ENCODE measurements at regions not wholly inside any gene's neighbourhood (a gene's known extent, or its start where the extent isn't known, plus 50 kb on each side); places are given as distances from the start of the nearest gene placed in this dataset.

DNA sequence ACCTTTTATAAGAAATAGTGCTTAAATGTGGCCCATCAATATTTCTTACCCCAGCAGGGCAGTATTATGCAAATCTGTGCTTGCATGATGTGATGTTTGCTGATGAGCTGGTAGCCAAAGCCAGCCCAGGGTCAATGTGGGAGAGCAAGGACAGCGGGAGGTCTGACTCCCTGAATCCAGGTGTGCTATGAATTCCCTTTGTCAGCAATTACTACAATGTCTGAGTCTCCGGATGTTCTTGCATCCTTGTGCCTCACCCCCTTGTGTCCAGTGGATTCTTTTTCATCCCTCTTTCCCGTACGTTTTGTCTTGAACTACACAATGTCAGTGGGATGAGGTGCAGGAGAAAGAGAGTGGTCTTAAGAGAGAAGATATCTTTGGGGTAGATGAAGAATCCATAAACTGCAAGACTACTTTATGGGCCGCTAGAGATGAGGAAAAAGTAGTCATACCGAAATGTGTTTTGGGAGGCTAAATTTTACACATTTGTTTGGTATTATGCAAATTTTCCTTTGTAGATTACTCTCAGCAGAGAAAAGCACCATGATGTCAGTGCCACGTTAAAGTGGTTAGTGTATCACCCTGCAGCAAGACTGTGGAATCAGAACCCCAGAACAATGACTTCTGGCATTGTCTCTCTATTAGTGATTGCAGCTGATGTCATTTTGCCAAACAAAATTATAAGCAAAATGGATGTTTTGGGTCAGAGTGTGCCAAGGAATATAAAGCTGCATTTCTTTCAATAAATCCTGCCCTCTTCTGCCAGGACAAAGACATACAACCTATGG lies 53.5 kb upstream of the TSHZ3 start:
- no peak for DNase-seq

DNA sequence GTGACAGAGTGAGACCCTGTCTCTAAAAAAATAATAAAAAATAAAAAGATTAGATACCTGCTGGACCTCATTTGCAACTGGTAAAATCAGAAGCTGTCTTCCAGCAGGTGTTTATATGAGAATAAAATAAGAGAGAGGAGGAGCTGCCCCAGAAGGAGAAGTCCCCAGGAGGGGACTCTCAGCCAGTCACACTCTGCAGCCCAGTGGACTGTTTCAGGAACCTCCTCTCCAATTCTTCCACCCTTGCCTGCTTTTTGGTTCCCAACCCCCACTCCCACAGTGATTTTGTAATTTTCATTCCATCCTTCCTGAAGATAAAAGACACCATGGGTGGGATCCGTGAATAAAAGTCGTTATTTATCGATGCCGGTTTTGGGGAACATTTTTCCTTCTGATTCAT lies 56.9 kb upstream of the TSHZ3 start:
- DNase-seq = no peak

DNA sequence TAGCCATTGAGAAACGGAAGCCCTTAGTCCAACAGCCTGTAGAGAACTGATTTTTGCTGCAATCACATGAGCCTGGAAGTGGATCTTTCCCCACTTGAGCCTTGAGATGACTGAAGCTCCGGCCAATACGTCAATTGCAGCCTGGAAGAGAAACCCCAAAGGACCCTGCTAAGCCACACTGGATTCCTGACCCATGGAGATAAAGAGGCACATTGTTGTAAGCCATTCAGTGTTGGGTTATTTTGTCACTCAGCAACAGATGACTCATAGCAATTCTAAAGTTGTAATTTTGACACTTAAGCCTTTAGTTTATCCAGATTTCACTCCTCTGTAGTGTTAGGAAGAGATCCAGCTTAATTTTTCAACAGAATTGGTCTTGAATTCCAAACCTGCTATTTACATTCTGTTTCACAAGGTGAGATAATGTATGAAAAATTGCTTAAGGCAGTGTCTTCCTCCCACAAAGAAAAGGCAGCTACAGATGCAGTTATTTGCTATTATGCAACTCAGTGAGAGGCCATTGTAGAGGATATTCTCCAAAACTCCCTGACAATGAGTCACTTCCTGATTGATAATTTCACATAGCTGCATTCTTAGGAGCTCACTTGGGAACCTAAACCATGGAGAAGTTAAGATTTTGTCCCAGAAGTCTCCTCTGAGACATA lies 59.4 kb upstream of the TSHZ3 start:
- DNase-seq = no peak

DNA sequence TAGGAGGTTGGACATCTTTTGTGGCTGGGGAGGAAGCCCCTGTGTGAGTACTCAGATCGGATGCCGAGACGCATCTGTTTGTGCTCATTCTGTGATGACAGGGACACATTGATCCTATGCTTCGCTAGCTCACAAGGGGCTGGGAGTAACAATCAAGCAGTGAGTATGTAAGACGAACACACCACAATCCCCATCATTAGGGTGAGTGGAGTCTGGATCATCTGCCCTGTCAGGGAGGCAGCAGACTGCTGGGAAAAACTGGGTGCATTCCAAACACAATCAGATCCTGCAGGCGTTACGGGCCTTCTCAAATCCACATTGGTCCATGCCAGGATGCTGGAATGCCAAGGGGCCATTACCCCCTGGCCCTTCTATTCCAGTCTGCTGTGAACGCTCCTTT lies 64.1 kb upstream of the TSHZ3 start:
- DNase-seq = no peak

DNA sequence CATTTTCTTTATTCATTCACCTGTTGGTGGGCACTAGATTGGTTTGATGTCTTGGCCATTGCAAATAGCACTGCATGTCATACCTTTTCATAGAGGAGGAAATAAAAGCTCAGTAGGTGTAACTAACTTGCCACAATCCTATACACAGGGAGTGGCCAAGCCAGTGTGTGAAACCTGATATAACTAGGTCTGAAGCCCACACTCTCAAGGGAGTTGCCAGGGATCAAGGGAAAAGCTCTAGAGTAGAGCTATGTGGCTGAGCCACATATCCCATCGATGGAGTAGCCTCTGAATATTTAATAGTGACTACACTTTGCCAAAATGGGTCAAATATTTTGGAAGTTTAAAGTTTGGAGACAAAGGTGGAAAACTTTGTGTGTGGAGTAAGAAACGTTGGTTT lies 66.1 kb upstream of the TSHZ3 start:
- no peak for DNase-seq

DNA sequence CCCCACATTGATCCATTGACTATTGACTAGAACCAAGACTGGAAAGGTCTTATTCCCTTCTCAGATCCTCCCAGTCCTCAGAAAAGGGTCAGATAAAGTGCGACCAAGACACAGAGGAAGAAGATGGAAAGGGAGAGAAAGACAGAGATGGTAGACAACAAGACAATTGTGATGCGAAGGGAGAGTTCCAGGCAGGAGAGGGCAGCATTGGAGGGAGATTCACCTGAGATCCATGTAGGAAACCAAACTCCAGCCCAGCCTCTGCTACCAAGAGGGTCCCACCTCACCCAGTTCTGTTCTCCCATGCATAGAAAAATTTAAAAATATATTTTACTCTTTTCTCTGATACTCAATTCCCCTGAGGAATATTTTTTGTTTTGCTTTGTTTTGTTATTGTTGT lies 67.3 kb upstream of the TSHZ3 start:
- no peak for DNase-seq

DNA sequence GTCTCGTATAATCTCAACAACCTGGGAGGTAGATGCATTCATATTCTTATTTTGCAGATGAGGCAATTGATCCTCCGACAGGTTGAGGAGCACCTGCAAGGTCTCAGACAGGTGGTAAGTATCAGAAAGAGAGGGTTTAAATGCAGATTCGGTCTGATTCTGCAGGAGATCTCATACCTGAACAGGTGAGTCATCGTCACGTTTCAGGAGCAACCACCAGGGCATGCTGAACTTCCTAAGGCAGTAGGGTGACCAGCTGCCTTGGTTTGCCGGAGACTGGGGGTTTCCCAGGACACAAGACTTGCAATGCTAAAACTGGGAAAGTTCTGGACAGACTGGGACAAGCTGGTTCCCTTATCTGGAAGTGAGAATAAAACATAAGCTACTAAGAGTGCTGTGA lies 68.8 kb upstream of the TSHZ3 start:
- DNase-seq = no peak

DNA sequence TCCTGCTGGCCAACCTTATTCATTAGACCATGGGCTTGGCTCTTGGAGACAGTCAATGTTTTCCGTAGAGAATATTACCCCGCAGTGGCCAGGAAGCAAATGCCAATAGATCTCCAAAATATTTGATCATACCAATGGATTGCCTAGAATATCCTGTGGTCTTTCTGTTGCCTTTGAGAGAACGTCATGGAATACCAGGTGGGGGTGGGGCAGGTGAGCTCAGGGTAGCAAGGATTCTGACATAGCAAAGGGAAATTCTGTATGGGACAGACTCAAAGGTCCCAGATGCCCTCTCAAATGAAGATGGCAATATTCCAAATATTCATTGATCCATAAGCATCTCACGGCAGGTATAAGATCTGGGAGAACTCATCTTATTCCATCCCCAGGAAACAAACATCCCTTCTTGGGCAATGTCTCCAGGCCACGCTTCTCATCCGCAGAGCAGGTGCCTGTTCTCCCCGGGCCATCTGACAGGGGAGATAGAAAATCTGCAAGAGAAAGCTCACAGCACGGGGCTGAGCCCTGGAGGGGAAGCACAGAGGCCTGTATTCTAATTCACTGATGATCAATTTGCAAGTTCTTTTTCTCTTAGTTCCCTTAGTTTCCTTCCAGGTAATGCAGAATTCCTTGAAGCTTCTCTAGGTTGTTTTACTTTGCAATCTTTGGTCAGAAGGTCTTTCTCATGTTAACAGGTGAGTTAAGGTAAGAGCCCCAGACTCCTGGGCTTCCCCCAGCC lies 69.6 kb upstream of the TSHZ3 start:
- no peak for DNase-seq

DNA sequence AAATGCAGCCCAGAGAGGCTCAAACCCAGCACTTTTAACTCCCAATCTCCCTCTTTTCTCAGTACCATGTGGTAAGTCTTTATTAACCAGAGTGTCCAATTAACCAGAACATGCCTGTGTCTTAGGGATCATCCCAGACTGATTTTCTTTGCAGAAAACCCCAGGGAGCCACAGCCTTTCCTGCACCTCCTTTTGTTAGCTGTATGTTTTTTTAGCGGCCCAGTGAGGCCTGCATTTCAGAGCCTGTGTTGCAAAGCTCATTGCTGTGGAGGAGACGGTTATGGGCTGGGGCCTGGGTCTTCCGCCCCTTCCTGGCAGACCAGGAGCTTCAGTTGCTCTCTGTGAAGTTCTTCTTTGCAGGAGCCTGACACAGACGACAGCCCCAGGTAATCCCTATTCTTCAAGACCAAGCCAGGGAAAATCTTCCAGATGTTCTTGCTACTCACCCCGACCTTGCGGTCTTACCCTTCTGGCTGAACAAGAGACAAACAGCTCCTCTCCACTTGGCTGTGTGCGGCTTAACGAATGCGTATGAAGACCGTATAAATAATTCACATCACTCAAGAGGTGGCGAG lies 70.7 kb upstream of the TSHZ3 start:
- no peak for DNase-seq

DNA sequence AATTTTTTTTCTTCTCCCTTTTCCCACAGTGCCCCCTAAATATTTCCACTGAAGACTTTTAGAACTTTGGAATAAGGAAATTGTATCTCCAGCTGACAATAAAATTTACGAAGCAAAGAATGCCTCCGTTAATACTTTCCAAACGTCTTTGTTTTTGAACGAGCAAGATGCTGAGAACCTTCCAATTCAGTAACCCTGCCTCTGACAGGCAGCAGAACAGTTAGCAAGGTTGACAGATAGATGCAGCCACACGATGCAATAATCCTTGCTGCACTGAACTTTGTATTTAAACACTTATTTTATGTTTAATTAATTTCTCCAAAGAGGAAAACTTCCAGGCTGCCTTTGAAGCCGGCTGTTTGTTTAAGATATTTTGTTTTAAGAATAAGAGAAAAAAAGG lies 71.8 kb upstream of the TSHZ3 start:
- no peak for DNase-seq

DNA sequence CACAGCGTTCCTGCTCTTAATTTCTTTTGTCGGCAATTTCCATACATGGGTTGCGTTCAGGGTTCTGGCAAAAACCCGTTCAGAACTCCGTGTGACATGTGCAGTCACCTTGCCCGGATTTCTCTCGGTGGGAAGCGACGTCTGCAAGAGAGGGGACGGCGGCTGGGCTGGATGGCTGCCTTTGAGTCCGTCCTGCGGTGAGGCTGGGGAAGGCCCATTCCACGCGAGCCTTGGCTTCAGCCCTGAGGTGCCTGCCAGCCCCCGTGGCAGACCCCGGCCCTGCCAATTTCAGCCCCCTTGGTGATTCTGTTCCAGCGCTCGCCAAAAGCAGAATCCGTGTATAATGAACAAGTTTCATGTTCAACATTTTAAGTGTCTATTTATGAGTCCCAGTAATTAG lies 72.6 kb upstream of the TSHZ3 start:
- no peak for DNase-seq

DNA sequence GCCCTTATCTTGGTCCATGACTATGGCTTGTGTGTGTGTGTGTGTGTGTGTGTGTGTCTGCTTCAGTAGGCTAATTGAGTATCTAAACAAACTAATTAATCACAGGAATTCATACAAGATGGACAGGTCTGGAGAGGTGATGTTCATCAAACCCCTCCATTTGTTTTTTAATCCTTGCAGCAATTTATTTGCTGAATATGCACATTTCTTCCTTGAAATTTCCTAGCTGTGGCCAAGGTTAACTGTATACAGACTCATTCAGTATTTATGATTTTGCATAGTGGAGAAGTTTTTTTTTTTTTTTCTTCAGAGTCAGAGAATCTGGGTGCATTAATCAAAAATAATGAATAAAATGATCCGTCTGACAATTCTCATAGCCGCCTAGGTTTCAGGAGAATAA lies 74.7 kb upstream of the TSHZ3 start:
- DNase-seq = no peak

DNA sequence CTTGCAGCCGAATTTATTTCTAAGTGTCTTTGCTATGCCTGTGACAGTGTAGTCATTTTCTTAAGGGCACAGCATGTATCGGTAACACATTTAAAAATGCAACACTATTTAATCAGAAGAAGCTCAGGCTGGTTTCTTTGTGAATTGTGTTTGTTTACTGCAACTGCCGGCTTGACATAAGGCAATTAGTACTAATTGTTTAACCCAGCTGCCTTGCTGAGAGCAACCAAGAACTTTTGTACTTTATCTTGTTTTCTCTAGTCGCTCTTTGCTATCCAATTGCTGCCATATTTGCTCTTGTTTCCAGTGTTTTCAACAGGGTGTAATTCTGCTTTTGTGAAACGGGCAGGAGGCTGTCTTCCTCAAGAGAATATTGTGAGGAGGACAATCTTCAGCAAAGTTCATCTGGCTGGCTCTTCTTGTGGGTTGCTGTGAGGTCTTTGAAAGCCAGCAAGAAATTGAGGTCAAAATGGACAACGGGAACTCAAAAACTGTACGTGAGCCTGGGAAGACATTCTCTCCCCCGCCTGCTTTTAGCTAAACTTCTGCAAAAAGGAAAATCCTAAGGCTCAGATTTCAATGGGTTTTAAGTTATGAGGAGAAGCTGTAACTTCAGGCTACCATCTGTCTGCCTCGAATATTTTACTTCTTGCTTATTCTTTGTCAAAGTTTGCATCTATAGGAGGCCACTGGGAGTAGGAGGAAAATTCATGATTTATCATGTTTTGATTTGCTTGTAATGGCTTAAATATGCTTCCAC lies 75.8 kb upstream of the TSHZ3 start:
- no peak for DNase-seq

DNA sequence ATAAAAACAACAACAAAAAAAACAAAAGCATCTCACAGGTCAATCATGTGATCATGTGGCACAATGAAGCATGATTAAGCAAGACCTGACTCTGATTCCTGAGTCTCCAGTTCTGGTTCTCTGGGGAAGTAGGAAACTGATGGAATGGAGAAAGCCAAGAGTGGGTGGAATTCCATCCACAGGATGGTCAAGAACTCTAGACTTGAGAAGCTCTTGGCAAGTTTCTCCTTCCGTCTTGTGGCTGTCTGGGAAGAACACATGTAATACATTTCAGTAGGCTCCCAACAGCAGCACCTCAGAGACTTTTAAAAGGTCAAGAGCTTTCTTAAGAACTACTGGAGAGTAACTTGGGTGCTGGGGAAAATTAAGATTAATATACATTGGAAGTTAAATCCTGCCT lies 78.6 kb upstream of the TSHZ3 start:
- no peak for DNase-seq

DNA sequence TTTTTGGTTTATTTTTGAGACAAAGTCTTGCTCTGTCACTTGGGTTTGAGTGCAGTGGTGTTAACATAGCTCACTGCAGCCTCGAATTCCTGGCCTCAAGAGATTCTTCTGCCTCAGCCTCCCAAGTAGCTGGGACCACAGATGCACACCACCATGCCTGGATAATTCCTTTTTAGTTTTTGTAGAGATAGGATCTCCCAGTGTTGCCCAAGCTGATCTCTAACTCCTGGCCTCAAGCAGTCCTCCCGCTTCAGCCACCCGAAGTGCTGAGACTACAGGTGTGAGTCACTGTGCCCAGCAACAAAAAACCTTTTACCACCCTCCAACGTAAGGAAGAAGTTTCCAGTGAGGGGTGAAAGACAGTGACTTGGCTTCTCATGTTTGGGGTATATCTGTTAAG lies 81.1 kb upstream of the TSHZ3 start:
- no peak for DNase-seq

DNA sequence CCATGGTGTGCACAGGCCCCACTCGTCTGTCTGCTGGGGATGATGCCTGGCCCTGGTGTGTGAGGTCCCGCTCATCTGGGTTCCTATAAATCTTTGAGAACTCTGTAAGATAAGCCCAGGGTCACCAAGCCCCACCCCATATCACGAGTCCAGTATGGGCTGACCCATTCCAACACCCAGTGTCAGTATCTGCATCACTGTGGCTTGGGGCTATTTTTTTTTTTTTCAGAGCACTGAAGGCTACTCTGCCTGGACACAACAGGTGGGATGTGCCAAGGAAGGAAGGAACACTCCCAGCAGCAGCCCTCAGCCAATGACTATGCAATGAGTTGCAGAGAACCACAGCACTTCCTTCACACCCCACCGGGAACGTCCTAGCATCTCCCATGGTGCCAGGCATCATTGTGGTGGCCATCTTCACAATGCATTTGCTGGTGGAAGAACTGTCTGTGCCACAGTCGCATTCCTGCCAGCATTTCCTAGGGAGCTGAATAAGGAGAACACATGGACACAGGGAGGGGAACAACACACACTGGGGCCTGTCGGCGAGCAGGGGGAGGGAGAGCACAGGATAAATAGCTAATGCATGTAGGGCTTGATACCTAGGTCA lies 83.1 kb upstream of the TSHZ3 start:
- no peak for DNase-seq

DNA sequence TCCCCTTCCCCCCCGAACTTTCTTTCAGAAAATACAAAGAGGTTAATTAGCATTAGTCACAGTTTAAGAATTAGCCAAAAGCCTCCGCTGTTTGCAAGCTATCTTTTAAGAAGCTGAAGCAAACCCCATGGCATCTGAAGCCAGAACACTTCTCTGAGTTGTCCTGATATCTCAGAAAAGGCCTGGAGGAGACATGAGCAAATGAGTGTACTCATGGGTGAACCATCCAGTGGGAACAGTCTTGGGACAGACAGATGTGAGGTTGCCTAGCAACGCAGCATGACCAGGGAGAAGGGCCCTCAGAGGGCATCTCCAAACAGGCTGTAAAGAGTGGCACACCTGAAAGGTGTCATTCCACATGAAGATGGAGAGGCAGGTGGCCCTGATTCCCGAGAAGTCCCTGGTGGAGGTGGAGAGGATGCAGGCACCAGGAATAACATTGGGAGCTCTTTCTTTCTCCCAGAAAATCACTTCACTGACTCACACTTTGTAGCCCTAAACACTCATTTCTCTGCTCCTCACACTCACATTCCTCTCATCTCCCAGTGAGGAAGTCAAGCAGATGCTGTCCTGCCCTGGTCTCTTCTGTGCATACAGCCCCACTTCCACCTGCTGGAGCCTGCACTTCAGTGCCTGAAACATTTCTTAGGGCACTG lies 87.0 kb upstream of the TSHZ3 start:
- DNase-seq = no peak

DNA sequence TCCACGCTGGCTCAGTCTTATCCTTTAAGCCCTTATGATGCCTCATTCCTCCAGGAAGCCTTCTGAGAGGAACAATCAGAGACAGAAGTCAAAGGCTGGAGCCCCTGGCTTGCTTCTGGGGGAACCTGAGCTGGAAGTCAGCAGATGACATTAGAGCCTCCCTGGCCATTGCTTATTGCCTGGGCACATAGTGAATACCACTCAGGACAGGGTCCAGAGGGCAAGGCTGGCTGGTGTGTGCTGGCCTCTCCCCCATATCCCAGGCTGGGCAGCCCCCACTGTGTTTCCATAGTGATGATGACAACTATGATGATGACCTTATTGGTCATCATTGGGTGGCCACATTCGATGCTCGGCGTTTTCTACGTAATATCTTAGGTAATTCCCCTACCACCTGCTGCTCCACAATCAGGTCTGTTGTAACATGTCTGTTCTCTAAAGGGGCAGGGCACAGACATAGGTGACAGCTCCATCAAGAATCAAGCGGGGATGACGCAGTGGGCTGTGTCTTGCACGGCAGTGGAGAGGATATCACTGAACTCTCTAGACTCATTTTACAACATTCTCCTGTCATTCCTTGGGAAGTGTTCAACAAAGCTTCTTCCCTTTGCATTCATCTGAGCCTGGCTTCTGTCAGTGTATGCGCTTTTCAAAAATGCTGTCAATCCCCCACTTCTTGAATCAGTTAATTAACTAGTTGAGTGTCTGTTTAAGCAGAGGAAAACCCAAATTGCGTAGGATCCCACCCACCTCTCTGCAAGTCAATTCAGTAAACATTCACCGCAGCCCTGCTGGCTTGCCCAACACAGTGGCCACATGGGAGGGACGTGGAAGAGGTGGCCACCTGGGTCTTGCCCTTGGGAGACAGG lies 89.4 kb upstream of the TSHZ3 start:
- no peak for DNase-seq

DNA sequence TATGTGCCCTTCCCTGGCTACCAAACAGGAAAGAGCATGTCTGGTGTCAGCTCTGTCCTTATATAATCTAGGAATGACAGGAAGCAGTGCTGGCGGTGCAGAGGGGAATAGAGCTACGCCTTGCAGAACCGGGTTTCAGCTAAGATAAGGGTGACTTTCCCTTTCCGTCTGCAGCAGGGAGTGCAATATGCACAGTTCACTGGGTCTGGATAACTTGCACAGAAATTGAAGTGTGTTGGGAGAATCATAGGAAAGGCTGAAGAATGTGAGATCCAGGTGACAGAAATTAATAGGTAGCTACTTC lies 90.0 kb upstream of the TSHZ3 start:
- no peak for DNase-seq

DNA sequence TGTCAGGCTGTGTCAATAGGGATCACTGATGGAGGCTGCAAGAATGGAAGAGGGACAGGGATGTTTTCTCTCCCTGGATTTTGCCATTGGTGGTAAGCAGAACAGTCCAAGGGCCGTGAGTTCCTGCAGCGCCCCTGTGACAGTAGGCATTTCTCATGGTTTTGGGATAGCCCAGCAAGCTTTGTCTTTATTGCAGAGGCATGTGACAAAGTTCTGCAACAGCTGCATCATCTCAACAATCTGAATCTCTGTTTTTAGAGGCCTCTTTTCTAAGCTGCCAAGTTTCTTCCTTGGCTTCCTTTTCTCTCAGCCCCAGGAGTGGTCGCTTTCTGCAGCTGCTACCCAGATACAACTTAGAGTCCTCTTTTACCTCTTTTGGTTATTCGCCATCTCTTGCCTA lies 95.7 kb upstream of the TSHZ3 start:
- DNase-seq = no peak

DNA sequence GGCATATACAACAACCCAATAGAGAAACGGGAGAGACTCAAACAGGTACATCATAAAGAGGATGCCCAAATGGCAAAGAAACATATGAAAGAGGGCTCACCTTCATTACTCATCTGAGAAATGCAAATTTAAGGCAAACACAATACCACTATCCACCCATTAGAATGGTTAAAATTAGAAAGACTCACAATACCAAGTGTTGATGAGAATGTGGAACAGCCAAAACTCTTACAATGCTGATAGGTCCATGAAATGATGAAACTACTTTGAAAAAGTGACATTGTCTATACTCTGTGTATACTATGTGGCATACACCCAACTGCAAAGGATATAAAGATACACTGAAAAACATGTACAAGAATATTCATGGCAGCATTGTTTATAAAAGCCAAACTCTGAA lies 96.2 kb upstream of the TSHZ3 start:
- no peak for DNase-seq

Measured in CD4-positive, alpha-beta T cell treated with Interleukin-17A for 4 hours (primary cell).